HG02798 (cell line): ENCODE measurements at regions not wholly inside any gene's neighbourhood (a gene's known extent, or its start where the extent isn't known, plus 50 kb on each side); places are given as distances from the start of the nearest gene placed in this dataset.
"Not testable (repeated sequence)": the region's sequence is repeated elsewhere in the genome, so short reads cannot be mapped to it uniquely, and the experiment has no call there.

Experiments used
- ATAC-seq: cut with Tn5 transposase; IDR thresholded peaks from one replicate; pipeline ENCODE4 v1.9.1; 2021; ENCODE audit warnings: mild to moderate bottlenecking; ENCODE audit not compliant: unreplicated experiment, poor library complexity

GRCh38 chr14:48247977-48248376 is 572.6 kb upstream of the MDGA2 start:
- ATAC-seq = no peak

DNA sequence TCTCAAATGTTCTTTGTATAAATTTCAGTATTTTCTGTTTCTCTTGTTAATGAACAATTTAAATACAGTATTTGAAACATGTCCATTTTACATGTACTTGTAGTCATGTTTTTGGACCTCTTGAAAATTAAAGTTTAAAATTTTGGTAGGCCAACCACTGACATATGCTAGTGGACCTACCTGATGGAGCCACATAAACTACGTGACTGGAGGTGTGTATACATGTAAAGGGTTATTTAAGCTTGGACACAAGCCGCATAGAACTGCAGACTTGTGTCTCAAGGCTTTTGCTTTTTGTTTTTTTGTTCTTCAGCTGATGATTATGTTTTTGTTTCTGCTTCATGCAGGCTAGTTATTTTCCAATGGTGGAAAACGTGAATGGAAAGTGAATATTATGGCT is 568.5 kb upstream of the MDGA2 start:
- no peak for ATAC-seq

DNA sequence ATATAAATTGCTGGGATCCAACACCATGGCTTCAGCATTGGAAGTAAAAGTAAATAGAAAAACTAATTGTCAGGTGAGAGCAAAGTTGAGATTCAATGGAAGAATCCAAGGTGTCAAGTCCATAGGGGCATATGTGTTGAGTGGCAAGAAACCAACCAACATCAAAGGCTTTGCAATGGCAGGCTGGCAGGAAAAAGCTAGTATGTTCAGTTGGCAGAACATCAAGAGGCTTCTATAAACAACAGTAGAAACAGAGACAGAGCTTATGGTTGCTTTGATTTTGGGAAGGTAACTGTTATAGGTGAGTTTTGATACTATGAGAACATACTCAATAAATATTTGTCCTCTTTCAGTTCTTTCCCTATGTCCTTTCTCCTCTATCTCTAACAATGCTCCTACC is 553.7 kb upstream of the MDGA2 start:
- ATAC-seq = no peak

DNA sequence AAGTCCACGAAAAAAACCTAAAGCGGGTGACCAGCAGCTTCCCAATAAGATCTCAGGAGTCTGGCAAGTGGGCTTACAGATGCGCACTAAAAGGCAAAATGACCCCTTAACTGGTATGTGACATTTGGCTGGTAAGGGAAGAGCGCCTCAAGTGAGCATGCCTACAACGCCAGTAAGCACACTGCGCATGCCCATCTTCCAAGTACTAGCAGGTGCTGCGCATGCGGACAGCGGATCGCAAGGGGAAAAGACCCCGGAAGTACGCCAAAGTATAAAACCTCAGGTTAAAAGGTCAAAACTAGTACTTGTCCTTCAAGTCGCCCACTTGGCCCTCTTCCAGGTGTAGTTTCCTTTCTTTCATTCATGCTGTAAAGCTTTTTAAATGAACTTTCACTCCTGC is 518.5 kb upstream of the MDGA2 start:
- ATAC-seq = no peak

GRCh38 chr14:48149624-48150023 is 474.2 kb upstream of the MDGA2 start:
- ATAC-seq = not testable (repeated sequence)

DNA sequence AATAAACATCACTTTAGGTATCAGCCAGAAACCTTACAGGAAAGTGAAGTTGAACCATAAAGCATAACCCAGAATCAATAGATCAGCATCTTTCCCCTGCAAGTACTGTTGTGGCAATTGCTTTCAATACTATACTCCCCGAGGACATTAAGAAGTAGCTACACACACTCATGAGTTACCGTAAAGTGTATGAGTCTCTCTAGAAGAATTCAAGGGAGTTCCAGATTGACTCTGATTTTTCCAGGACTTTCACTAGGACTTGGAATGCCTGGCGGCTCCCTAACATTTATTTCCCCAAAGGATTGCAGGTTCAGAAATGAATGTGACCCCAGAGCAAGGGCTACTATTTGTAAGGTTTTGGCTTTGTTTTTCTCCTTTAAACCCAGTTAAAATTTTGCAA is 465.4 kb upstream of the MDGA2 start:
- ATAC-seq = no peak

- ATAC-seq = no peak
Observed at GRCh38 chr14:48129472-48129871, 454.1 kb upstream of the MDGA2 start.

DNA sequence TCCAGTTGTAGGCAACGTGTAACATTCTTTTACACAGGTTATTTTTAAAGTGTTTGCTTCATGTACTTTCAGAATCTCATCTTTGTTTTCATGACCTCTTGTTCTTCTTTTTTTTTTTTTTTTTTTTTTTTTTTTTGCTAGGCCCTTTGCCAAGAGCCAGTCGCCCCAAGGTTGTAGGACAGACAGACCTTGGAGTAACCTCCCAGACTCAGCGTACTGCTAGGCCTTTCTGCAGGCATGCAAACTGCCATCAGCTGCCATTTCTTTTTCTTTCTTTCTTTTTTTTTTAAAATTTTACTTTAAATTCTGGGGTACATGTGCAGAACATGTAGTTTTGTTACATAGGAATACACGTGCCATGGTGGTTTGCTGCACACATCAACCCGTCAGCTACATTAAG is 452.3 kb upstream of the MDGA2 start:
- no peak for ATAC-seq

- ATAC-seq = no peak
Observed at GRCh38 chr14:48125654-48126053, 450.2 kb upstream of the MDGA2 start.

DNA sequence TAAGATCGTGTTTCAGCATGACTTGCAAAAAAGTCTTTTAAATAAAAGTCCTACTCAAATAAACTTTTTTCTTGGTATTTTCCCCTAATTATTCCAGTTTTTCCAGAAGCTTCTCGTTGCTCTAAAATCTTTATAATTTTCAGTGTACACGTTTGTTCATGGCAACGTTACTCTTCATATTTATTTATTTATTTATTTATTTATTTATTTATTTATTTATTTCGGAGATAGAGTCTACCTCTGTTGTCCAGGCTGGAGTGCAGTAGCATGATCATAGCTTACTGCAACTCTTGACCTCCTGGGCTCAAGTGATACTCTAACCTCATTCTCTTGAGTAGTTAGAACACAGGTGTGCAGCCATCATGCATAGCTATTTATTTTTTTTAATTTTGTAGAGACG is 438.3 kb upstream of the MDGA2 start:
- ATAC-seq = no peak

- ATAC-seq = no peak
Observed at GRCh38 chr14:48111151-48111550, 435.7 kb upstream of the MDGA2 start.

GRCh38 chr14:48107646-48108045 is 432.2 kb upstream of the MDGA2 start:
- ATAC-seq = no peak

- no peak for ATAC-seq
Observed at GRCh38 chr14:48096897-48097296, 421.5 kb upstream of the MDGA2 start.

- ATAC-seq = no peak
Observed at GRCh38 chr14:48086516-48086915, 411.1 kb upstream of the MDGA2 start.

- ATAC-seq = no peak
Observed at GRCh38 chr14:48075487-48075886, 400.1 kb upstream of the MDGA2 start.

- ATAC-seq = no peak
Observed at GRCh38 chr14:48052973-48053372, 377.6 kb upstream of the MDGA2 start.

GRCh38 chr14:48035836-48036235 is 360.4 kb upstream of the MDGA2 start:
- ATAC-seq = no peak

DNA sequence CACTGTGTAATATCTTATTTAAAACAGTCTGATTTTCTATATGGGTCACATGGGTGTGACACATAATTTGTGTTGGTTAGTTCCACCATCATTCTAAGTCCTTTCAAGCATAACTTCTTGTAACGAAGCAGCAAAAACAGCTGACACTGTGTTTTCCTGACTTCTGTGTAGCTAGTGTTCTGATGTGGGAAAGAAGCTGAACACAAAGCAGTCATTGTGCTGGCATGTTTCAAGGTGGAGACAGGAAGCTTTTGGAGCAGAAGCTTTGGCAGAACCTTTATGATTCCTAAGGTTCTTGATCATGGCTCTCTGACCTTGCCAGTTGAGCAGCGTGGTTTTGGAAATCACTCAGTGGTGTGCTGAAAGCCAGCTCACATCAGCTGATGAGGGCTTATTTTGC is 351.7 kb upstream of the MDGA2 start:
- ATAC-seq = no peak

DNA sequence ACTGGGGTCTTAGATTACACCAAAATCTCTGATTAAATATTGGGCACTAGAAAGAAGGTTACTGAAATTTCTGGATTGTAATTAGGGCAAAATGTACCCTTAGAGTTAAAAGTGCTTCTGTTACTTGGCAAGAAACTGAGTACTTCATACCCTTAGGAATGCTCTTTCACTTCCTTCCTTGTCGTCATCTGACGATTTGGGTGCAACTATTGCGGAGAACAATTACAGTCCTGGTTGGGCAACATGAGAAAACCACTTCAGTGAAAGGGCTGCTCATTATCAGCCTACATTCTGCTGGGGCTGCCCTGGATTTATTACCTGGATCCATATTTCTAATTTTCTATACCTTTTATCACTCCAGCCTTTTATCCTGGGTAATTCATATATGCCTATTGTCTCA is 348.5 kb upstream of the MDGA2 start:
- no peak for ATAC-seq

DNA sequence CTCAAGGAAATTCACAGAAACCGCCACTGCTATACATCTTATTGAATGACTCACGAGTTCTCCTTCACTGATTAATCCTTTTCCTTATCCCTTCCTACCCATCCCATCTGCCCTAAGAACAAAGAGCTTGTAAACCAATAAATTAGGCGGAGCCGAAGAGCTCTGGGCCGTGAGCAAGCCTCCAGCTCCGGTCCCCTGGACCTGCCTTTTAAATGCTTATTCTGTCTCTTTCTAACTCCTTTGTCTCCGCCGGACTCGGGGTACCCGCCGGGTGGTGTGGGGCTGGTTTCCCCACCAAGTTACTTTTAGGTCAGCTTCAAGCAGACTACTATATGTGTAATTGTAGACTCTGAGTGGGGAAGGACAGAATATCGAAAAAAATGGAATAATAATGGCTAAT is 336.1 kb upstream of the MDGA2 start:
- not testable (repeated sequence) for ATAC-seq

DNA sequence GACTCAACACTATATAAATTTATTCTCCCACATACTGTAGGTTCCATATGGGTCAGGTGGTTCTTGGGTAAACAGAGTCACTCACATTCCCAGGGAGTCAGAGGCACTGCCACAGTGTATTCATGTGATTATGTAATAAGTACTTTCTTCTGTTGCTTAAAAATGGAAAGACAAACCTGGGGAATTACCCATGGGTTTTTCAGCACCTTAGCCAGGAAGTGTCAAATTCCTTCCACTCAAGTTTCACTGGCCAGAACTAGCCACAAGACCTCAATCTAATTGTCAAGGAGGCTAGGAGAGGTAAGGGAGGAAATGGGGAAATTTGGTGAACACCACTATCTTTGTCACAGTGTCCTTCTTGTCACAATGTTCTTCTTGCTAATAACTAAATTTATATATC is 333.2 kb upstream of the MDGA2 start:
- ATAC-seq = no peak

DNA sequence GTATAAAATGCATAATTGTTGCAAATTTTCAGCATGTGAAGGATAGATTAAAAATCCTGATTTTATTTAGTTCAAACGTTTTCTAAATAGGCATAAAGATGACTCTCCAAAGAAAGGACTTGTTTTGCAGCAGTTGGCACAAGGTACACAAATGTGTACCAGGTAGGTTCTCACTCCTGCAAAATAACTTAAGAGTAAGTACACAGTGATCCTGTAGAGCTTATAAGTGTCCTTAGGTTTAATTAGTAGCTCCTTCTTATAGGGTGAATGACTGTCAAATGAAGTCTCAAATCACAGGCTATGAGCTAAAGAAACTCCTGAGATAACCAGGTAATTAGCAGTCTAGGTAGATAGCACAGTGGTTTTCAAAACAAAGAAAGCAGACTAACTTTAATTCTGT is 330.6 kb upstream of the MDGA2 start:
- ATAC-seq = no peak

DNA sequence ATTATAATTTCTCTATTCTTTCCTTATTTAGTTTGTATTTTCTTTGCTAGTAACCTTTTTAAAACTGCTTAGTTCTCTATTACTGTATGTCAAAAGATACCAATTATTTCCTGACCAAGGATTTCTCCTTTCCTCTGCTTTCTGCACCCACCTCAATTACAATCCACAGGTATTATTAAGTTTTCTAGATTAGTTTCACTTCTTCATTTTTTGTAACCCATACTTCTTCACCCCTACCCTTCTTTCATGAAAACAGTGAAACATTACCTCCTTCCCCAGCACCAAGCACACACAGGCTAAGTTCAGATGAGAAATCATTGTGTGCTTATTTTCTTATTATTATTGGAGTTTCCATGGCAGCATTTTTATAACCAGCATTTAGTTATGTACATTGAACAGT is 318.5 kb upstream of the MDGA2 start:
- ATAC-seq = no peak
